ENCODE measurements at regions not wholly inside any gene's neighbourhood (a gene's known extent, or its start where the extent isn't known, plus 50 kb on each side); places are given as distances from the start of the nearest gene placed in this dataset.
"Not testable (repeated sequence)": the region's sequence is repeated elsewhere in the genome, so short reads cannot be mapped to it uniquely, and the experiment has no call there.

GRCh38 chr4:72948080-72948479 is 121.4 kb downstream of the COX18 start:
- TF ChIP-seq CTCF (IDR thresholded peaks at IDR 0.05; ENCODE audit: control insufficient read depth, extremely low read depth, insufficient read depth), result no peak
- no peak overlapping the region for H3K4me3 ChIP-seq (ENCODE audit: low read depth, low read length)
- no peak for DNase-seq (ENCODE audit: low read depth)

- no peak for TF ChIP-seq CTCF (IDR thresholded peaks at IDR 0.05; ENCODE audit: control insufficient read depth, extremely low read depth, insufficient read depth)
- no peak for DNase-seq (ENCODE audit: low read depth)
- H3K4me3 ChIP-seq (ENCODE audit: low read depth, low read length), result no peak overlapping the region
These were observed 123.7 kb downstream of the COX18 start for GRCh38 chr4:72945719-72946336.

- DNase-seq (ENCODE audit: low read depth), result no peak
- no peak for TF ChIP-seq CTCF (IDR thresholded peaks at IDR 0.05; ENCODE audit: control insufficient read depth, extremely low read depth, insufficient read depth)
- H3K4me3 ChIP-seq (ENCODE audit: low read depth, low read length), result no peak overlapping the region
These were observed 127.0 kb downstream of the COX18 start for GRCh38 chr4:72942565-72942964.

GRCh38 chr4:72938516-72938915 is 131.0 kb downstream of the COX18 start:
- no peak overlapping the region for H3K4me3 ChIP-seq (ENCODE audit: low read depth, low read length)
- TF ChIP-seq CTCF (IDR thresholded peaks at IDR 0.05; ENCODE audit: control insufficient read depth, extremely low read depth, insufficient read depth), result no peak
- DNase-seq (ENCODE audit: low read depth), result no peak

GRCh38 chr4:72935462-72935861 is 134.1 kb downstream of the COX18 start:
- H3K4me3 ChIP-seq (ENCODE audit: low read depth, low read length), result no peak overlapping the region
- no peak for TF ChIP-seq CTCF (IDR thresholded peaks at IDR 0.05; ENCODE audit: control insufficient read depth, extremely low read depth, insufficient read depth)
- DNase-seq (ENCODE audit: low read depth), result no peak

GRCh38 chr4:72933029-72933428 is 136.5 kb downstream of the COX18 start:
- no peak for TF ChIP-seq CTCF (IDR thresholded peaks at IDR 0.05; ENCODE audit: control insufficient read depth, extremely low read depth, insufficient read depth)
- no peak for DNase-seq (ENCODE audit: low read depth)
- H3K4me3 ChIP-seq (ENCODE audit: low read depth, low read length), result no peak overlapping the region

GRCh38 chr4:72931346-72931745 is 138.2 kb downstream of the COX18 start:
- TF ChIP-seq CTCF (IDR thresholded peaks at IDR 0.05; ENCODE audit: control insufficient read depth, extremely low read depth, insufficient read depth), result no peak
- DNase-seq (ENCODE audit: low read depth), result no peak

GRCh38 chr4:72929596-72930274 is 139.8 kb downstream of the COX18 start:
- not testable (repeated sequence) for H3K4me3 ChIP-seq (ENCODE audit: low read depth, low read length); DNase-seq (ENCODE audit: low read depth)

More at GRCh38 chr4:72931346-72931745, 138.2 kb downstream of the COX18 start:
- no peak overlapping the region for H3K4me3 ChIP-seq (ENCODE audit: low read depth, low read length)

All from LNCaP clone FGC (cell line).